ENCODE measurements at regions not wholly inside any gene's neighbourhood (a gene's known extent, or its start where the extent isn't known, plus 50 kb on each side); places are given as distances from the start of the nearest gene placed in this dataset.

DNA sequence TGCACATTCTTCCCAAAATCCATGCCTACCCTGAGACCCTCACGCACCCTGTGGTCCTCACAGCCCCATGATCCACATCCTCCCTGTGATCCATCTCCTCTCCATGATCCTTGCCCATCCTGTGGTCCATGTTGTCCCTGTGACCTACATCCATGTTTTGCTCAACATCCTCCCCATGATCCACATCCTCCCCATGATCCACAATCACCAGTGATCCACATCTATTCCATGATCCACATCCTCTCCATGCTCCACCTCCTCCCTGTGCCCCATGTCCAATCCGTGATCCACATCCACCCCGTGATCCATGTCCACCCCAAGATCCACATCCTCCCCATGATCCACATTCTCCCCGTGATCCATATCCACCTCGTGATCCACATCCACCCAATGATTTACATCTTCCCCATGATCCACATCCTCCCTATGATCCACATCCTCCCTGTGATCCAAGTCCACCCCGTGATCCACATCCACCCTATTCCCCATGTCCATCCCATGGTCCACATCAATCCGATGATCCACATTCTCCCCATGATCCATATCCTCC lies 281.2 kb downstream of the MYCN start:
- Histone ChIP-seq H3F3A (ENCODE audit: insufficient read depth, low read length, poor library complexity, severe bottlenecking) (peaks cover 8% of the 10 kb centered on the region), H3K36me3 (ENCODE audit: insufficient read depth, low read length) (no peaks in the 10 kb centered on the region), H3K9ac (ENCODE audit: low read length) (no peak overlapping the region), H3K27me3 (ENCODE audit: insufficient read depth, low read depth, low read length) (no peaks in the 10 kb centered on the region), H4K20me1 (ENCODE audit: insufficient read depth) (no peaks in the 10 kb centered on the region), H3K9me3 (ENCODE audit: low read length) (no peaks in the 10 kb centered on the region), H3K4me2 (ENCODE audit: low read length) (no peak overlapping the region), H2AFZ (ENCODE audit: low read depth, low read length) (no peak overlapping the region), H3K4me3 (ENCODE audit: low read length) (no peak overlapping the region), H3K27ac (ENCODE audit: low read length) (no peak overlapping the region), H3K9me2 (ENCODE audit: insufficient read depth, low read length) (no peaks in the 10 kb centered on the region), H3K79me2 (replicated peaks; ENCODE audit: insufficient read depth, low read length) (no peaks in the 10 kb centered on the region)
- no peak for TF ChIP-seq MXI1 (conservative IDR thresholded peaks at IDR 0.05; ENCODE audit: poor library complexity, severe bottlenecking)
- TF ChIP-seq, protein P1, sequence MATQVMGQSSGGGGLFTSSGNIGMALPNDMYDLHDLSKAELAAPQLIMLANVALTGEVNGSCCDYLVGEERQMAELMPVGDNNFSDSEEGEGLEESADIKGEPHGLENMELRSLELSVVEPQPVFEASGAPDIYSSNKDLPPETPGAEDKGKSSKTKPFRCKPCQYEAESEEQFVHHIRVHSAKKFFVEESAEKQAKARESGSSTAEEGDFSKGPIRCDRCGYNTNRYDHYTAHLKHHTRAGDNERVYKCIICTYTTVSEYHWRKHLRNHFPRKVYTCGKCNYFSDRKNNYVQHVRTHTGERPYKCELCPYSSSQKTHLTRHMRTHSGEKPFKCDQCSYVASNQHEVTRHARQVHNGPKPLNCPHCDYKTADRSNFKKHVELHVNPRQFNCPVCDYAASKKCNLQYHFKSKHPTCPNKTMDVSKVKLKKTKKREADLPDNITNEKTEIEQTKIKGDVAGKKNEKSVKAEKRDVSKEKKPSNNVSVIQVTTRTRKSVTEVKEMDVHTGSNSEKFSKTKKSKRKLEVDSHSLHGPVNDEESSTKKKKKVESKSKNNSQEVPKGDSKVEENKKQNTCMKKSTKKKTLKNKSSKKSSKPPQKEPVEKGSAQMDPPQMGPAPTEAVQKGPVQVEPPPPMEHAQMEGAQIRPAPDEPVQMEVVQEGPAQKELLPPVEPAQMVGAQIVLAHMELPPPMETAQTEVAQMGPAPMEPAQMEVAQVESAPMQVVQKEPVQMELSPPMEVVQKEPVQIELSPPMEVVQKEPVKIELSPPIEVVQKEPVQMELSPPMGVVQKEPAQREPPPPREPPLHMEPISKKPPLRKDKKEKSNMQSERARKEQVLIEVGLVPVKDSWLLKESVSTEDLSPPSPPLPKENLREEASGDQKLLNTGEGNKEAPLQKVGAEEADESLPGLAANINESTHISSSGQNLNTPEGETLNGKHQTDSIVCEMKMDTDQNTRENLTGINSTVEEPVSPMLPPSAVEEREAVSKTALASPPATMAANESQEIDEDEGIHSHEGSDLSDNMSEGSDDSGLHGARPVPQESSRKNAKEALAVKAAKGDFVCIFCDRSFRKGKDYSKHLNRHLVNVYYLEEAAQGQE (IDR thresholded peaks at IDR 0.05; ENCODE audit: borderline replicate concordance) = no peak
- no peak for TF ChIP-seq RAD21 (conservative IDR thresholded peaks at IDR 0.05)
- no peak for TF ChIP-seq TAF1 (IDR thresholded peaks at IDR 0.05; ENCODE audit: low read depth)
- no peak for TF ChIP-seq EP300 (conservative IDR thresholded peaks at IDR 0.05; ENCODE audit: poor library complexity, severe bottlenecking)
- no peak for TF ChIP-seq POLR2AphosphoS5 (IDR thresholded peaks at IDR 0.05)

DNA sequence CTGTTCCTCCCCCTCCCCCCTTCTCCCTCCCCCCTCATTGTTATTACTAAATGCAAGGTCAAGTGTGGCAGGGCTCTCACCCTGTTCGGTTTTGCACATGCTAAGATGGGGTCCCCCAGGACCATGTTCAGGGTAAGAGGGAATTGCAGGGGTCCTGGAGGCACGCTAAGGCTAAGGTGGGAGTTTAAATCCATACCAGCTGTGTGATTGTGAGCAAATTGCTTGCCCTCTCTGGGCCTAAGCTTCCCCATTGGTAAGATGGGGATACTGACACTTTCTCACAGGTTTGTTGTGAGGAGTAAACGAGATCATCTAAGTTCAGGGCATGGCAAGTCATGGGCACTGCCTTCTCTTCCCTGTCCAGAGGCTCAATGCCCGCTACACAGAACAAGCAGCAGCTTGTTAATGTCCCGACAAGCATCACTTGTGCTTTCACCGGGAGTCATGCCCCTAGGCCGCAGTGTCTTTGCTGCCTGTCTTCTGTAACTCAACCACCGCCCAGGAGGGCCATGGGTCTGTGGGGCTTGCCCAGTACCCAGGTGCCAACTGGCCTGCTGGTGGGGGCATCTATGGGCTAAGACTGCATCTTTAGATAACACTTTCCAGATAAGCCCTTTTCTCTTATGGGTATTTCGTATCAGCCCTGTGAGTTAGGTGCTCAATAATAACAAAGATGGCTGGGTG lies 279.1 kb downstream of the MYCN start:
- Histone ChIP-seq H3K4me2 (ENCODE audit: low read length) (no peak overlapping the region), H3K9ac (ENCODE audit: low read length) (no peak overlapping the region), H2AFZ (ENCODE audit: low read depth, low read length) (no peak overlapping the region), H3K4me3 (ENCODE audit: low read length) (no peak overlapping the region), H3F3A (ENCODE audit: insufficient read depth, low read length, poor library complexity, severe bottlenecking) (peaks cover 8% of the 10 kb centered on the region), H4K20me1 (ENCODE audit: insufficient read depth) (no peaks in the 10 kb centered on the region), H3K36me3 (ENCODE audit: insufficient read depth, low read length) (no peaks in the 10 kb centered on the region), H3K79me2 (replicated peaks; ENCODE audit: insufficient read depth, low read length) (no peaks in the 10 kb centered on the region), H3K27me3 (ENCODE audit: insufficient read depth, low read depth, low read length) (no peaks in the 10 kb centered on the region), H3K9me2 (ENCODE audit: insufficient read depth, low read length) (no peaks in the 10 kb centered on the region), H3K27ac (ENCODE audit: low read length) (no peak overlapping the region), H3K9me3 (ENCODE audit: low read length) (no peaks in the 10 kb centered on the region)
- no peak for TF ChIP-seq EZH2 (IDR thresholded peaks at IDR 0.05; ENCODE audit: borderline replicate concordance, insufficient read depth, low read length, poor library complexity, severe bottlenecking)

GRCh38 chr2:16218625-16219024 lies 278.3 kb downstream of the MYCN start:
- H3K4me3 ChIP-seq (ENCODE audit: low read length) = no peak overlapping the region
- no peak overlapping the region for H2AFZ ChIP-seq (ENCODE audit: low read depth, low read length)
- TF ChIP-seq SMC3 (conservative IDR thresholded peaks at IDR 0.05; ENCODE audit: poor library complexity) = no peak
- no peak for TF ChIP-seq POLR2AphosphoS5 (IDR thresholded peaks at IDR 0.05)
- no peak for TF ChIP-seq MXI1 (conservative IDR thresholded peaks at IDR 0.05; ENCODE audit: poor library complexity, severe bottlenecking)
- no peak for TF ChIP-seq EP300 (conservative IDR thresholded peaks at IDR 0.05; ENCODE audit: poor library complexity, severe bottlenecking)
- no peak for TF ChIP-seq EZH2 (IDR thresholded peaks at IDR 0.05; ENCODE audit: borderline replicate concordance, insufficient read depth, low read length, poor library complexity, severe bottlenecking)
- no peak for TF ChIP-seq CTCF (IDR thresholded peaks at IDR 0.05; ENCODE audit: poor library complexity, severe bottlenecking)
- TF ChIP-seq, protein P1 (IDR thresholded peaks at IDR 0.05; ENCODE audit: borderline replicate concordance) = no peak
- no peak for TF ChIP-seq TAF1 (IDR thresholded peaks at IDR 0.05; ENCODE audit: low read depth)
- TF ChIP-seq RAD21 (conservative IDR thresholded peaks at IDR 0.05) = no peak
- no peak overlapping the region for H3K4me2 ChIP-seq (ENCODE audit: low read length)
- H3K79me2 ChIP-seq (replicated peaks; ENCODE audit: insufficient read depth, low read length) = no peaks in the 10 kb centered on the region
- H3K27me3 ChIP-seq (ENCODE audit: insufficient read depth, low read depth, low read length) = no peaks in the 10 kb centered on the region
- H3K36me3 ChIP-seq (ENCODE audit: insufficient read depth, low read length) = no peaks in the 10 kb centered on the region
- no peak overlapping the region for H3K9ac ChIP-seq (ENCODE audit: low read length)
- peaks cover 8% of the 10 kb centered on the region for H3F3A ChIP-seq (ENCODE audit: insufficient read depth, low read length, poor library complexity, severe bottlenecking)
- no peak overlapping the region for H3K27ac ChIP-seq (ENCODE audit: low read length)
- H4K20me1 ChIP-seq (ENCODE audit: insufficient read depth) = no peaks in the 10 kb centered on the region
- no peaks in the 10 kb centered on the region for H3K9me3 ChIP-seq (ENCODE audit: low read length)
- no peaks in the 10 kb centered on the region for H3K9me2 ChIP-seq (ENCODE audit: insufficient read depth, low read length)
